GM12878 (cell line): ENCODE measurements at regions not wholly inside any gene's neighbourhood (a gene's known extent, or its start where the extent isn't known, plus 50 kb on each side); places are given as distances from the start of the nearest gene placed in this dataset.

Experiments
- ATAC-seq: fragments of 200-7000 bp; cut with Tn5 transposase; 3 replicates; pipeline ENCODE4 v1.9.1; 2020; ENCODE audit warnings: mild to moderate bottlenecking, moderate library complexity
- BruUV-seq: library from RNA; stranded (reverse); fragments of 400-500 nt; replicated peaks from 2 replicates; lab custom pipeline; 2021; lab: Mats Ljungman, UMichigan
- CTCF ChIA-PET: fragments of 300-600 bp; sonication (Branson Sonifier 250); formaldehyde crosslinking; extraction: SDS; loops from one replicate; lab custom pipeline; 2021; ENCODE audit warnings: inconsistent platforms; lab: Yijun Ruan, JAX
- POLR2A ChIA-PET: fragments of 350-600 bp; formaldehyde crosslinking; extraction: SDS; loops from one replicate; lab custom pipeline; 2021; ENCODE audit warnings: inconsistent platforms; lab: Charles Lee
- RAD21 ChIA-PET: fragments of 300-600 bp; sonication (Branson Sonifier 250); formaldehyde crosslinking; loops from one replicate; lab custom pipeline; 2023; ENCODE audit warnings: antibody characterized with exemption; ENCODE audit not compliant: unreplicated experiment; lab: Charles Lee
- SMC1A ChIA-PET: fragments of 300-600 bp; sonication (Branson Sonifier 250); formaldehyde crosslinking; loops from one replicate; lab custom pipeline; 2023; ENCODE audit not compliant: unreplicated experiment, uncharacterized antibody; lab: Charles Lee
- DNase-seq: peaks from one replicate; pipeline ENCODE4 v3.0.0-alpha.2; 2011; ENCODE audit warnings: low read depth, low spot score
- FAIRE-seq: peaks from 3 replicates; lab custom pipeline; 2011; peaks lifted over from hg19 to GRCh38; lab: Jason Lieb, UNC
- H2AFZ ChIP-seq: 2 replicates; pipeline ENCODE4 v1.6.0; 2011; ENCODE audit warnings: low read depth, low read length, control low read depth; ENCODE audit not compliant: control insufficient read depth
- H3K27ac ChIP-seq: 2 replicates; pipeline ENCODE4 v1.5.1; 2011; ENCODE audit warnings: control low read depth; ENCODE audit not compliant: control insufficient read depth, insufficient read depth
- H3K27me3 ChIP-seq, 2 experiments: replicated peaks in 1 of 2; 2 replicates each; pipeline versions ENCODE4 v1.6.0 to v1.6.1; 2011; ENCODE audit warnings: low read length in 1 of 2; ENCODE audit not compliant: control insufficient read depth in 2 of 2, insufficient read depth in 2 of 2
- H3K36me3 ChIP-seq, 2 experiments: 2 replicates each; pipeline ENCODE4 v1.5.1; 2011; ENCODE audit warnings: low read length in 1 of 2; ENCODE audit not compliant: control insufficient read depth in 2 of 2, insufficient read depth in 2 of 2
- H3K4me1 ChIP-seq: 2 replicates; pipeline ENCODE4 v1.6.1; 2011; ENCODE audit warnings: mild to moderate bottlenecking, low read length, moderate library complexity, mixed read lengths; ENCODE audit not compliant: control insufficient read depth, insufficient read depth
- H3K4me2 ChIP-seq: 2 replicates; pipeline ENCODE4 v1.6.0; 2011; ENCODE audit warnings: control low read depth; ENCODE audit not compliant: control insufficient read depth, insufficient read depth
- H3K4me3 ChIP-seq: fragments of 200-600 bp; sonication (generic); 2 replicates; pipeline ENCODE4 v1.5.1; 2016
- H3K79me2 ChIP-seq: 2 replicates; pipeline ENCODE4 v1.6.0; 2011; ENCODE audit warnings: low read length; ENCODE audit not compliant: control insufficient read depth, insufficient read depth
- H3K9ac ChIP-seq: 2 replicates; pipeline ENCODE4 v1.8.0; 2011; ENCODE audit warnings: low read length, control low read depth, mixed read lengths; ENCODE audit not compliant: control insufficient read depth, insufficient read depth
- H3K9me3 ChIP-seq: replicated peaks from 3 replicates; pipeline ENCODE4 v1.5.1; 2011; ENCODE audit warnings: mild to moderate bottlenecking, low read length; ENCODE audit not compliant: control insufficient read depth, insufficient read depth
- H4K20me1 ChIP-seq: 2 replicates; pipeline ENCODE4 v1.6.0; 2011; ENCODE audit not compliant: control insufficient read depth, insufficient read depth
- BCL3 ChIP-seq: IDR thresholded peaks from 2 replicates; pipeline ENCODE4 v1.6.1; 2011; ENCODE audit warnings: borderline replicate concordance, low read depth, mild to moderate bottlenecking, moderate library complexity, low read length; ENCODE audit not compliant: insufficient read depth, poor library complexity, severe bottlenecking
- BHLHE40 ChIP-seq, 2 experiments: fragments of 450-650 bp in 1 of 2; IDR thresholded peaks; 2 replicates each; pipeline ENCODE4 v1.6.1; 2011 to 2017; ENCODE audit warnings: low read depth in 2 of 2, borderline replicate concordance in 1 of 2, improper control_type of control experiment in 1 of 2, low read length in 1 of 2, mild to moderate bottlenecking in 1 of 2
- CBX5 ChIP-seq: sonication (generic); IDR thresholded peaks from 2 replicates; pipeline ENCODE4 v1.6.1; 2016; ENCODE audit warnings: low read depth, moderate library complexity, mild to moderate bottlenecking, inconsistent platforms
- CEBPZ ChIP-seq: fragments of 150-350 bp; IDR thresholded peaks from 2 replicates; pipeline ENCODE4 v1.6.1; 2016; ENCODE audit warnings: low read depth, low read length
- DPF2 ChIP-seq: fragments of 450-650 bp; IDR thresholded peaks from 2 replicates; pipeline ENCODE4 v1.6.1; 2017; ENCODE audit warnings: mild to moderate bottlenecking
- E2F4 ChIP-seq: IDR thresholded peaks from 2 replicates; pipeline ENCODE4 v1.6.1; 2012; ENCODE audit warnings: low read depth, low read length, improper control_type of control experiment
- GATAD2B ChIP-seq: fragments of 450-650 bp; conservative IDR thresholded peaks from 2 replicates; pipeline ENCODE4 v1.6.1; 2017; ENCODE audit warnings: low read depth, mild to moderate bottlenecking, moderate library complexity
- IKZF1 ChIP-seq: fragments of 450-650 bp; conservative IDR thresholded peaks from 2 replicates; pipeline ENCODE4 v1.6.1; 2017; ENCODE audit warnings: antibody characterized with exemption, mild to moderate bottlenecking
- KAT2A ChIP-seq: conservative IDR thresholded peaks from 2 replicates; pipeline ENCODE4 v1.6.1; 2011; ENCODE audit warnings: low read depth, low read length; ENCODE audit not compliant: control insufficient read depth
- MEF2B ChIP-seq: fragments of 450-650 bp; IDR thresholded peaks from 2 replicates; pipeline ENCODE4 v1.6.1; 2018; ENCODE audit warnings: mild to moderate bottlenecking, moderate library complexity; ENCODE audit not compliant: partially characterized antibody, poor library complexity, severe bottlenecking
- NKRF ChIP-seq: fragments of 450-650 bp; conservative IDR thresholded peaks from 2 replicates; pipeline ENCODE4 v1.6.1; 2017; ENCODE audit warnings: mild to moderate bottlenecking, moderate library complexity
- SREBF1 ChIP-seq: IDR thresholded peaks from 2 replicates; pipeline ENCODE4 v1.6.1; 2012; ENCODE audit warnings: mild to moderate bottlenecking, low read length
- SRF ChIP-seq, 2 experiments: IDR thresholded peaks; 2 replicates each; pipeline ENCODE4 v1.6.1; 2011; ENCODE audit warnings: low read depth in 2 of 2, low read length in 2 of 2, mild to moderate bottlenecking in 1 of 2, moderate library complexity in 1 of 2
- YBX1 ChIP-seq: fragments of 450-650 bp; IDR thresholded peaks from 2 replicates; pipeline ENCODE4 v1.6.1; 2016; ENCODE audit warnings: antibody characterized with exemption
- ZNF274 ChIP-seq: IDR thresholded peaks from one replicate; pipeline ENCODE4 v1.8.0; 2011; ENCODE audit not compliant: insufficient read length, insufficient read depth
- WGBS: methylation state at CpG from one replicate; pipeline ENCODE4 v1.1.6; 2016; ENCODE audit warnings: low lambda C conversion rate; ENCODE audit not compliant: insufficient replicate concordance, insufficient coverage; ENCODE audit errors: missing lambda C conversion rate; 5-methylcytosine and 5-hydroxymethylcytosine counted together
- in situ Hi-C: fragments of 300-500 bp; cut with MboI; formaldehyde crosslinking; loops from 9 replicates; pipeline ENCODE4 v1.14.3; 2018; ENCODE audit warnings: mixed read lengths
- intact Hi-C: fragments of 100-400 bp; cut with micrococcal nuclease; formaldehyde crosslinking; loops from one replicate; pipeline ENCODE4 v1.14.2; 2022; ENCODE audit not compliant: unreplicated experiment
- TF ChIP-seq, protein P1 (sequence below): IDR thresholded peaks from 2 replicates; pipeline ENCODE4 v1.6.1; 2011; ENCODE audit warnings: low read depth, mild to moderate bottlenecking, low read length, moderate library complexity, borderline replicate concordance; ENCODE audit errors: extremely low read depth

DNA sequence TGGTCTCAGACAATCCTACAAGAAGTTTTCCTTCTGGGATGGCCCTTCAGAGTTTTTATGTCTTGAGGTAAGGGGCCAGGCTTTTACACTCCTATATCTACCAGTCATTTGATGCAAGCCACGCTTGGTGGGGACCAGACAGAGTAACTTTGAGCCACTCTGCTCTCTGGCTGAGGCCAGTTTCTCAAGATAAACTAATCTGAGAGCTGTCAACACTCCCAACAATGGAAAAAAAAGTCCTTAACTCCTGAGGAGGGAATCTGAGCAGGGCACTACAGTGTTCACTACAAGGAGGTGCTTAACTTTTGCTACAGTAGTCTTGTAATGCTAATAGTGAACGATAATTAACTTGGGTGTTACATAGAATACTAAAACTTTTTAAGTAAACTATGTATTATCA is 62.7 kb downstream of the MRPS30 start:
- DNase-seq: no peak
- H3K36me3 ChIP-seq: no peaks in the 10 kb centered on the region
- peaks cover 11% of the 10 kb centered on the region for H3K4me1 ChIP-seq
- no peak overlapping the region for H3K27ac ChIP-seq
- H3K27me3 ChIP-seq: no peaks in the 10 kb centered on the region
- 25% methylated on average over 2 of the region's 2 CpGs for WGBS
- H3K9me3 ChIP-seq: peaks cover 2% of the 10 kb centered on the region; the same call in 2 of the 3 replicates
- in situ Hi-C loops (loop anchor here (10.0 kb wide), 1 partner anchor 923 kb away; no protein-coding TSS in a partner anchor), intact Hi-C loops (loop anchor here (10.0 kb wide), 1 partner anchor 923 kb away; no protein-coding TSS in a partner anchor)
- no TSS peak for BruUV-seq
- no peak for ATAC-seq
- no peak overlapping the region for H3K4me2 ChIP-seq
- H4K20me1 ChIP-seq: no peaks in the 10 kb centered on the region
- ChIA-PET POLR2A (no interaction called here), RAD21 (interaction anchor here (1.0 to 1.6 kb wide), 2 partner anchors 9 to 10 kb away, joined by 4 to 6 read pairs; no protein-coding TSS in a partner anchor), CTCF (interaction anchor here (1.4 to 1.8 kb wide), 2 partner anchors 9 to 15 kb away, joined by 3 to 6 read pairs; no protein-coding TSS in a partner anchor), SMC1A (interaction anchor here (4.4 kb wide), 1 partner anchor 9 kb away, joined by 16 read pairs; no protein-coding TSS in a partner anchor)
- no peak for FAIRE-seq
- no peaks in the 10 kb centered on the region for H3K79me2 ChIP-seq
- no peak overlapping the region for H3K9ac ChIP-seq
- no peak overlapping the region for H3K4me3 ChIP-seq
- H2AFZ ChIP-seq: no peak overlapping the region
- no peak for TF ChIP-seq KAT2A
- no peak for TF ChIP-seq BCL3
- no peak for TF ChIP-seq BHLHE40 (IDR thresholded peaks at IDR 0.05; ENCODE audit: borderline replicate concordance in 1 of 2, low read depth in 2 of 2, low read length in 1 of 2)
- no peak for TF ChIP-seq YBX1
- TF ChIP-seq GATAD2B: no peak
- no peak for TF ChIP-seq MEF2B
- TF ChIP-seq, protein P1, sequence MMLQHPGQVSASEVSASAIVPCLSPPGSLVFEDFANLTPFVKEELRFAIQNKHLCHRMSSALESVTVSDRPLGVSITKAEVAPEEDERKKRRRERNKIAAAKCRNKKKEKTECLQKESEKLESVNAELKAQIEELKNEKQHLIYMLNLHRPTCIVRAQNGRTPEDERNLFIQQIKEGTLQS: no peak
- TF ChIP-seq CEBPZ: no peak
- no peak for TF ChIP-seq ZNF274
- TF ChIP-seq E2F4: no peak
- TF ChIP-seq CBX5: no peak
- no peak for TF ChIP-seq SRF (IDR thresholded peaks at IDR 0.05; ENCODE audit: low read depth in 2 of 2, low read length in 2 of 2)
- TF ChIP-seq NKRF: no peak
- TF ChIP-seq SREBF1: no peak
- no peak for TF ChIP-seq DPF2
- TF ChIP-seq IKZF1: no peak
